ENCODE measurements at regions not wholly inside any gene's neighbourhood (a gene's known extent, or its start where the extent isn't known, plus 50 kb on each side); places are given as distances from the start of the nearest gene placed in this dataset.
"Not testable (repeated sequence)": the region's sequence is repeated elsewhere in the genome, so short reads cannot be mapped to it uniquely, and the experiment has no call there.

- DNase-seq (ENCODE audit: low read depth): not testable (repeated sequence)
Observed at GRCh38 chr3:26157428-26157827, 367.5 kb downstream of the OXSM start.

GRCh38 chr3:26171006-26171405, 381.1 kb downstream of the OXSM start:
- no peak for DNase-seq (ENCODE audit: low read depth)

GRCh38 chr3:26191556-26191955, 401.7 kb downstream of the OXSM start:
- DNase-seq (ENCODE audit: low read depth): no peak

- no peak for DNase-seq (ENCODE audit: low read depth)
Observed at GRCh38 chr3:26193558-26193957, 403.7 kb downstream of the OXSM start.

- DNase-seq (ENCODE audit: low read depth): no peak
Observed at GRCh38 chr3:26196781-26197180, 406.9 kb downstream of the OXSM start.

GRCh38 chr3:26198609-26199008, 408.7 kb downstream of the OXSM start:
- no peak for DNase-seq (ENCODE audit: low read depth)

- DNase-seq (ENCODE audit: low read depth): no peak
Observed at GRCh38 chr3:26202169-26202568, 412.3 kb downstream of the OXSM start.

- DNase-seq (ENCODE audit: low read depth): no peak
Observed at GRCh38 chr3:26205475-26205874, 415.6 kb downstream of the OXSM start.

GRCh38 chr3:26208201-26208600, 414.4 kb upstream of the LRRC3B start:
- DNase-seq (ENCODE audit: low read depth): no peak

GRCh38 chr3:26229801-26230200, 392.8 kb upstream of the LRRC3B start:
- DNase-seq (ENCODE audit: low read depth): no peak

GRCh38 chr3:26233374-26233773, 389.2 kb upstream of the LRRC3B start:
- no peak for DNase-seq (ENCODE audit: low read depth)

- DNase-seq (ENCODE audit: low read depth): no peak
Observed at GRCh38 chr3:26236531-26236930, 386.0 kb upstream of the LRRC3B start.

GRCh38 chr3:26237036-26237682, 385.4 kb upstream of the LRRC3B start:
- DNase-seq (ENCODE audit: low read depth): no peak

GRCh38 chr3:26244586-26244985, 378.0 kb upstream of the LRRC3B start:
- DNase-seq (ENCODE audit: low read depth): not testable (repeated sequence)

GRCh38 chr3:26245236-26245635, 377.3 kb upstream of the LRRC3B start:
- no peak for DNase-seq (ENCODE audit: low read depth)

GRCh38 chr3:26246901-26247300, 375.7 kb upstream of the LRRC3B start:
- no peak for DNase-seq (ENCODE audit: low read depth)

- no peak for DNase-seq (ENCODE audit: low read depth)
Observed at GRCh38 chr3:26247712-26248111, 374.9 kb upstream of the LRRC3B start.

GRCh38 chr3:26252001-26252400, 370.6 kb upstream of the LRRC3B start:
- no peak for DNase-seq (ENCODE audit: low read depth)

GRCh38 chr3:26256224-26256623, 366.3 kb upstream of the LRRC3B start:
- DNase-seq (ENCODE audit: low read depth): no peak

GRCh38 chr3:26259176-26259575, 363.4 kb upstream of the LRRC3B start:
- no peak for DNase-seq (ENCODE audit: low read depth)

- DNase-seq (ENCODE audit: low read depth): no peak
Observed at GRCh38 chr3:26260139-26260538, 362.4 kb upstream of the LRRC3B start.

- DNase-seq (ENCODE audit: low read depth): no peak
Observed at GRCh38 chr3:26264708-26265107, 357.9 kb upstream of the LRRC3B start.

GRCh38 chr3:26271848-26272247, 350.7 kb upstream of the LRRC3B start:
- DNase-seq (ENCODE audit: low read depth): no peak

- DNase-seq (ENCODE audit: low read depth): no peak
Observed at GRCh38 chr3:26273196-26273595, 349.4 kb upstream of the LRRC3B start.

- DNase-seq (ENCODE audit: low read depth): no peak
Observed at GRCh38 chr3:26279091-26279490, 343.5 kb upstream of the LRRC3B start.

Measured in amniotic epithelial cell (primary cell).